ENCODE measurements at regions not wholly inside any gene's neighbourhood (a gene's known extent, or its start where the extent isn't known, plus 50 kb on each side); places are given as distances from the start of the nearest gene placed in this dataset.

DNA sequence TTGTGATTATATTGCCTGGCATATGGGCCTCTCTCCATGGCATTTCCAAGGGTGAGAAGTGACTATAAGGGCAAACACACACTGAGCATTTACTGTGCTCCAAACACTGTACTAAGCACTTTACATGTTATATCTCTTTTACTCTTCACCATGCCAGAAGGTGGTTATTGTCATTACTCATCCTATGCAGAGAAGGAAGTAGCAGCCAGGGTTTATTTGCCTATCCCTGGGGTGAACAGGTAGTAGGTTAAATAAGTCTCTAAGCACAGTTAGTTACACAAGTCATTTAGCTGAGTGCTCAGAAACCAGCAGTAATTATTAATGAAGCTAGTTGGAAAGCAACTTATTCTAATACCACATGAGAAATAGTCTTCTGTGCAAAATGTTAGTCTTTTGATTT lies 109.9 kb upstream of the SYNPR start:
- Histone ChIP-seq H3K27ac (no peak overlapping the region), H3K4me3 (no peak overlapping the region), H3K27me3 (no peaks in the 10 kb centered on the region), H3K4me1 (no peaks in the 10 kb centered on the region), H3K9me3 (peaks cover 2 to 7% (median 3%) of the 10 kb centered on the region in 3 donors), H3K36me3 (no peaks in the 10 kb centered on the region)
- TF ChIP-seq, protein P1, sequence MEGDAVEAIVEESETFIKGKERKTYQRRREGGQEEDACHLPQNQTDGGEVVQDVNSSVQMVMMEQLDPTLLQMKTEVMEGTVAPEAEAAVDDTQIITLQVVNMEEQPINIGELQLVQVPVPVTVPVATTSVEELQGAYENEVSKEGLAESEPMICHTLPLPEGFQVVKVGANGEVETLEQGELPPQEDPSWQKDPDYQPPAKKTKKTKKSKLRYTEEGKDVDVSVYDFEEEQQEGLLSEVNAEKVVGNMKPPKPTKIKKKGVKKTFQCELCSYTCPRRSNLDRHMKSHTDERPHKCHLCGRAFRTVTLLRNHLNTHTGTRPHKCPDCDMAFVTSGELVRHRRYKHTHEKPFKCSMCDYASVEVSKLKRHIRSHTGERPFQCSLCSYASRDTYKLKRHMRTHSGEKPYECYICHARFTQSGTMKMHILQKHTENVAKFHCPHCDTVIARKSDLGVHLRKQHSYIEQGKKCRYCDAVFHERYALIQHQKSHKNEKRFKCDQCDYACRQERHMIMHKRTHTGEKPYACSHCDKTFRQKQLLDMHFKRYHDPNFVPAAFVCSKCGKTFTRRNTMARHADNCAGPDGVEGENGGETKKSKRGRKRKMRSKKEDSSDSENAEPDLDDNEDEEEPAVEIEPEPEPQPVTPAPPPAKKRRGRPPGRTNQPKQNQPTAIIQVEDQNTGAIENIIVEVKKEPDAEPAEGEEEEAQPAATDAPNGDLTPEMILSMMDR (IDR thresholded peaks at IDR 0.05), result no peak
- no peak for DNase-seq
- intact Hi-C loops (cut with DNase I; ENCODE audit: low total_unique reads), result no loop called here

DNA sequence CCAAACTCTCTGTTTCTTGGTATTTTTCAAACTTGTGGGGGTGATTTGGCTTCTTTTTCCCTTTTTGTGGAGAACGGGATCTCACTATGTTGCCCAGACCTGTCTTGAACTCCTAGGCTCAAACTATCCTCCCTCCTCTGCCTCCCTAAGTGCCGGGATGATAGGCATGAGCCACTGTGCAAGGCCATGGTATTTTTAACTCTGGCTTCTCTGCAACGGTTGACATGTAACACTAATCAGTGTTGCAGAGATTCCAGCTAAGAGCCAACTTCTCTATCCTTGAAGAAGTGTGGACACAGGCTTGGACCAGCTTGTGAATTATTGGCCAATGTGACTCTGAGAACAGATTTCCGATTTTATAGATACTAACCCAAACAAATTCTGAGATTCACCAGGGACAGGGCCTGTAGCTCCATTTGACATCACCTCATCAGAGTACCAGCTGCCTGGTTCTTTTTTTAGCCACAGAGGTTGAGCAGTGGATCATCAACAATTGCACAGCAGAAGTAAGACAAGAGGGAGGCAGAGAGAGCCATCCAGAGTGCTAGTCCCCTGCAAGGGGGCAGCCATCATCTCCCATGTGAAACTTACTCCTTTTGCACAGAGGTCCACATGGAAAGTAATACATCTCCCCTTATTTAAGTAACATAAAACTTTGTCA lies 98.1 kb upstream of the SYNPR start:
- DNase-seq, result no peak
- intact Hi-C loops (cut with DNase I; ENCODE audit: low total_unique reads), result no loop called here
- Histone ChIP-seq H3K4me3 (no peak overlapping the region), H3K27me3 (no peaks in the 10 kb centered on the region), H3K9me3 (no peaks in the 10 kb centered on the region), H3K36me3 (no peaks in the 10 kb centered on the region), H3K4me1 (no peaks in the 10 kb centered on the region), H3K27ac (no peak overlapping the region)
- TF ChIP-seq, protein P1 (IDR thresholded peaks at IDR 0.05), result no peak

DNA sequence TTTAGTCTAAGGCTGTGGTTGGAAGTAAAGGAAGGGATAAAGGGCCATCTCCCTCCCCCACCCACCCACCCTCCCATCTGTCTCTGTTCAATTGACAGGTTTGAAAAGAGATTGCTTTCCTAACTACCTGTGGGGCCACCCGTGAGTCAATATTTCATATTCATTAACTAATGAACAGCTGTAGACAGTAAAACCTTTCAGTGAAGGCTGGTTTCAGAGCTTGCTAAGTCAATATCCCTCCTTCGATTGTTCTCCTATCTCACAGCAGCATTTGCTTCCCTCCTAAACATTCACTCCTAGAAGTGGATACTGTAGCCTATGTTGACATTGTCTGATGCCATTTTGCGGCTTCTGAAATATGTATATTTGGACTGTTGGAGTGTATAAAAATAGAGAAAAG lies 85.9 kb upstream of the SYNPR start:
- no peak for DNase-seq
- H3K27me3 ChIP-seq, result no peaks in the 10 kb centered on the region
- H3K4me3 ChIP-seq, result no peak overlapping the region
- H3K36me3 ChIP-seq, result no peaks in the 10 kb centered on the region
- H3K27ac ChIP-seq, result no peak overlapping the region
- no peaks in the 10 kb centered on the region for H3K4me1 ChIP-seq
- TF ChIP-seq, protein P1 (IDR thresholded peaks at IDR 0.05), result no peak
- intact Hi-C loops (cut with DNase I; ENCODE audit: low total_unique reads), result no loop called here
- H3K9me3 ChIP-seq, result no peaks in the 10 kb centered on the region

DNA sequence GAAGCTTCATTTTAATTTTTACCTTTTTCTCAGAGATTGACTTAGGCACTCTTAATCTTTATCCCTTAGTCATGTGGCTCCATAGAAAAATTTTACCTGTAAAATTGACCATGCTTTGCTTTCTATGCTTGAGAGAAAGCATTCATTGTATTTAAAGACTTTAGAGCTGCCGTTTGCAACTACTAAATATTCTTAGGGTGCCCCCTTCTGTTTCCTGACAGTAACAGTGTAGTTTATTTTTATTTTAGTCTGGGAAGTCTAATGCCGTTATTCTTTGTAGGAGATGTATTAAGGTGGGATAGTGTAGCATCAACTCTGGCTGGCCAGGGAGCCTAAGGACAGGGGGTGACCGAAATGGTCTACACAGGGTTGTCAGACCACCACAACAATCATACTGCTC lies 84.5 kb upstream of the SYNPR start:
- H3K9me3 ChIP-seq, result no peaks in the 10 kb centered on the region

DNA sequence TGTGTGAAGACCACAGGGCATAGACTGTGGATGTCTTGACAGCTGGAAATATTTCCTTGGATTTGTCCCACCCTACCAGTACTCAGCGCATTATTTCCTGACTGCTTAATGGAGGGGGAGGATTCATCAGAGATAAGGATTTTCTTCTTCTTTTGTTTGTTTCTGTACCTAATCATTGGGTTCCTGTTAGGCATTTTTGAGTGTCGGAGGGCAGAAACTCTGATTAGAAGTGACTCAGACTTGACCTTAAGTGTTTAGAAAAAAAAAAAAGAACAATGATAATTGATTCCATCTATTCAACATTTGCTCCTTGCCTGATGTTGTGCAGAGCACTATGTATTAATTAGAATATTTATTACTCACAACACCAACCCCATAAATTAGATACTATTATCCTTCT lies 78.5 kb upstream of the SYNPR start:
- no peaks in the 10 kb centered on the region for H3K36me3 ChIP-seq
- no peaks in the 10 kb centered on the region for H3K4me1 ChIP-seq
- no peaks in the 10 kb centered on the region for H3K27me3 ChIP-seq
- TF ChIP-seq, protein P1 (IDR thresholded peaks at IDR 0.05), result no peak
- no peak for DNase-seq
- H3K9me3 ChIP-seq, result no peaks in the 10 kb centered on the region
- no peak overlapping the region for H3K4me3 ChIP-seq
- intact Hi-C loops (cut with DNase I; ENCODE audit: low total_unique reads), result no loop called here
- no peak overlapping the region for H3K27ac ChIP-seq

More for the DNA sequence above, 84.5 kb upstream of the SYNPR start:
- intact Hi-C loops (cut with DNase I; ENCODE audit: low total_unique reads), result no loop called here
- DNase-seq, result no peak
- Histone ChIP-seq H3K36me3 (no peaks in the 10 kb centered on the region), H3K4me3 (no peak overlapping the region), H3K27me3 (no peaks in the 10 kb centered on the region), H3K4me1 (no peaks in the 10 kb centered on the region), H3K27ac (no peak overlapping the region)
- TF ChIP-seq, protein P1 (IDR thresholded peaks at IDR 0.05), result peak in 1 of 2 experiments; percentile 20

DNA sequence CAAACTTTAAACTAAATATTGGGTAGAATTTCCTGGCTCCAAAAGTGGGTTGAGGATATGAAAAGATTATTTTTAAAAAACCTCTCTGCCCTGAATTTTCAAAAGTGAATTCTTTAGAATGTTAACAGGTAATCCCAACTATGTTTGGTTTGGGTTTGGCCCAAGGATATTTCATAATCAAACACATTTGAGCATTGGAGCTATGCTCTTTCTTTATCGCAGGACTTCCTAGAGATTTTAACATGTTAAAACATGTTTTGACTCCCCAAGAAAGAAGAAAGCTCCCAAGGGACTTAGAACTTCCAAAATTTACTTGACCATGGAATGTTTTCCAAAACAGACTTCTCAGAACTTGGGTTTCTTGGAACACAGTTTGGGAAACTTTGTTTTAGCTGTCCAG lies 75.6 kb upstream of the SYNPR start:
- intact Hi-C loops (cut with DNase I; ENCODE audit: low total_unique reads), result no loop called here
- TF ChIP-seq, protein P1 (IDR thresholded peaks at IDR 0.05), result no peak
- Histone ChIP-seq H3K4me3 (no peak overlapping the region), H3K27me3 (no peaks in the 10 kb centered on the region), H3K4me1 (no peaks in the 10 kb centered on the region), H3K36me3 (no peaks in the 10 kb centered on the region), H3K9me3 (no peaks in the 10 kb centered on the region), H3K27ac (no peak overlapping the region)
- DNase-seq, result no peak
